ENCODE measurements at regions not wholly inside any gene's neighbourhood (a gene's known extent, or its start where the extent isn't known, plus 50 kb on each side); places are given as distances from the start of the nearest gene placed in this dataset.
"Not testable (repeated sequence)": the region's sequence is repeated elsewhere in the genome, so short reads cannot be mapped to it uniquely, and the experiment has no call there.

- not testable (repeated sequence) for DNase-seq (ENCODE audit: low read depth in 2 of 2)
These were observed 134.1 kb upstream of the KITLG start for GRCh38 chr12:88714263-88714882.

- DNase-seq (ENCODE audit: low read depth in 2 of 2): no peak
These were observed 127.5 kb upstream of the KITLG start for GRCh38 chr12:88707800-88708199.

- DNase-seq (ENCODE audit: low read depth in 2 of 2): no peak
These were observed 126.0 kb upstream of the KITLG start for GRCh38 chr12:88706286-88706685.

GRCh38 chr12:88703790-88704189 is 123.5 kb upstream of the KITLG start:
- no peak for DNase-seq (ENCODE audit: low read depth in 2 of 2)

- no peak for DNase-seq (ENCODE audit: low read depth in 2 of 2)
These were observed 118.2 kb upstream of the KITLG start for GRCh38 chr12:88698471-88698870.

- no peak for DNase-seq (ENCODE audit: low read depth in 2 of 2)
These were observed 113.7 kb upstream of the KITLG start for GRCh38 chr12:88693837-88694445.

GRCh38 chr12:88691811-88692210 is 111.5 kb upstream of the KITLG start:
- no peak for DNase-seq (ENCODE audit: low read depth in 2 of 2)

GRCh38 chr12:88684610-88685009 is 104.3 kb upstream of the KITLG start:
- DNase-seq (ENCODE audit: low read depth in 2 of 2): no peak

GRCh38 chr12:88684170-88684569 is 103.9 kb upstream of the KITLG start:
- DNase-seq (ENCODE audit: low read depth in 2 of 2): no peak

GRCh38 chr12:88683628-88684027 is 103.4 kb upstream of the KITLG start:
- DNase-seq (ENCODE audit: low read depth in 2 of 2): no peak

- no peak for DNase-seq (ENCODE audit: low read depth in 2 of 2)
These were observed 101.0 kb upstream of the KITLG start for GRCh38 chr12:88681271-88681670.

- no peak for DNase-seq (ENCODE audit: low read depth in 2 of 2)
These were observed 97.2 kb upstream of the KITLG start for GRCh38 chr12:88677464-88677863.

- not testable (repeated sequence) for DNase-seq (ENCODE audit: low read depth in 2 of 2)
These were observed 87.3 kb upstream of the KITLG start for GRCh38 chr12:88667615-88668014.

- no peak for DNase-seq (ENCODE audit: low read depth in 2 of 2)
These were observed 84.8 kb upstream of the KITLG start for GRCh38 chr12:88665071-88665470.

GRCh38 chr12:88662961-88663360 is 82.7 kb upstream of the KITLG start:
- DNase-seq (ENCODE audit: low read depth in 2 of 2): no peak

- DNase-seq (ENCODE audit: low read depth in 2 of 2): no peak
These were observed 81.8 kb upstream of the KITLG start for GRCh38 chr12:88662093-88662492.

- no peak for DNase-seq (ENCODE audit: low read depth in 2 of 2)
These were observed 77.7 kb upstream of the KITLG start for GRCh38 chr12:88658009-88658408.

GRCh38 chr12:88650715-88651114 is 70.4 kb upstream of the KITLG start:
- DNase-seq (ENCODE audit: low read depth in 2 of 2): no peak

- no peak for DNase-seq (ENCODE audit: low read depth in 2 of 2)
These were observed 68.4 kb upstream of the KITLG start for GRCh38 chr12:88648625-88649024.

- DNase-seq (ENCODE audit: low read depth in 2 of 2): no peak
These were observed 66.6 kb upstream of the KITLG start for GRCh38 chr12:88646824-88647223.

- DNase-seq (ENCODE audit: low read depth in 2 of 2): no peak
These were observed 65.5 kb upstream of the KITLG start for GRCh38 chr12:88645816-88646215.

GRCh38 chr12:88644946-88645702 is 64.9 kb upstream of the KITLG start:
- DNase-seq (ENCODE audit: low read depth in 2 of 2): no peak

- no peak for DNase-seq (ENCODE audit: low read depth in 2 of 2)
These were observed 63.4 kb upstream of the KITLG start for GRCh38 chr12:88643685-88644084.

All from stimulated activated CD4-positive, alpha-beta T cell treated with anti-CD3 and anti-CD28 coated beads, Interleukin-4, amount 100 ng/mL, for 48 hours (primary cell).